GM03348 (cell line): ENCODE measurements at regions not wholly inside any gene's neighbourhood (a gene's known extent, or its start where the extent isn't known, plus 50 kb on each side); places are given as distances from the start of the nearest gene placed in this dataset.
A peak's percentile ranks its signal among the peaks of the same experiment; 100 is the strongest.
"Not testable (repeated sequence)": the region's sequence is repeated elsewhere in the genome, so short reads cannot be mapped to it uniquely, and the experiment has no call there.

ENCODE experiments used
- DNase-seq: peaks from one replicate; pipeline ENCODE4 v3.0.0; 2012; ENCODE audit warnings: low spot score

GRCh38 chr6:125596020-125596419 is 153.4 kb upstream of the HEY2 start:
- DNase-seq = no peak

- no peak for DNase-seq
These were observed 151.8 kb upstream of the HEY2 start for GRCh38 chr6:125597411-125598253.

GRCh38 chr6:125598422-125598821 is 151.0 kb upstream of the HEY2 start:
- DNase-seq = peak; percentile 36

- DNase-seq = no peak
These were observed 145.2 kb upstream of the HEY2 start for GRCh38 chr6:125604257-125604656.

GRCh38 chr6:125611573-125612344 is 137.7 kb upstream of the HEY2 start:
- DNase-seq = no peak

- DNase-seq = no peak
These were observed 137.0 kb upstream of the HEY2 start for GRCh38 chr6:125612345-125612846.

GRCh38 chr6:125618629-125619028 is 130.8 kb upstream of the HEY2 start:
- no peak for DNase-seq

GRCh38 chr6:125623085-125623484 is 126.3 kb upstream of the HEY2 start:
- no peak for DNase-seq

- no peak for DNase-seq
These were observed 118.3 kb upstream of the HEY2 start for GRCh38 chr6:125631165-125631564.

GRCh38 chr6:125636011-125636410 is 113.4 kb upstream of the HEY2 start:
- DNase-seq = not testable (repeated sequence)

GRCh38 chr6:125636671-125637070 is 112.8 kb upstream of the HEY2 start:
- DNase-seq = no peak

GRCh38 chr6:125637207-125637606 is 112.2 kb upstream of the HEY2 start:
- DNase-seq = no peak

- no peak for DNase-seq
These were observed 109.9 kb upstream of the HEY2 start for GRCh38 chr6:125639466-125640020.

GRCh38 chr6:125640441-125641150 is 108.8 kb upstream of the HEY2 start:
- DNase-seq = no peak

GRCh38 chr6:125643967-125644661 is 105.3 kb upstream of the HEY2 start:
- not testable (repeated sequence) for DNase-seq

- DNase-seq = no peak
These were observed 102.0 kb upstream of the HEY2 start for GRCh38 chr6:125647391-125647790.

GRCh38 chr6:125653752-125654151 is 95.7 kb upstream of the HEY2 start:
- DNase-seq = not testable (repeated sequence)

- DNase-seq = no peak
These were observed 93.9 kb upstream of the HEY2 start for GRCh38 chr6:125655511-125655910.

- DNase-seq = no peak
These were observed 93.1 kb upstream of the HEY2 start for GRCh38 chr6:125656287-125656870.

- DNase-seq = no peak
These were observed 91.3 kb upstream of the HEY2 start for GRCh38 chr6:125658136-125658535.
